A549 (cell line): ENCODE measurements at regions not wholly inside any gene's neighbourhood (a gene's known extent, or its start where the extent isn't known, plus 50 kb on each side); places are given as distances from the start of the nearest gene placed in this dataset.

Experiments used
- BHLHE40 ChIP-seq: IDR thresholded peaks from 2 replicates; pipeline ENCODE4 v1.6.1; 2012; ENCODE audit warnings: low read depth, low read length, inconsistent platforms
- CHD2 ChIP-seq: fragments of 150-350 bp; IDR thresholded peaks from 2 replicates; pipeline ENCODE4 v1.6.1; 2014; ENCODE audit warnings: low read length; ENCODE audit not compliant: partially characterized antibody
- EHMT2 ChIP-seq: fragments of 200-600 bp; sonication (generic); IDR thresholded peaks from 2 replicates; pipeline ENCODE4 v1.6.1; 2016; ENCODE audit warnings: antibody characterized with exemption, low read depth, mild to moderate bottlenecking, moderate library complexity
- FOSL2 ChIP-seq, 2 experiments: fragments of 450-650 bp in 1 of 2; fragments of >200 bp in 1 of 2; sonication (Bioruptor Twin) in 1 of 2; formaldehyde crosslinking; IDR thresholded peaks; 2 replicates each; pipeline versions ENCODE4 v1.5.0 to v1.6.1; 2016 to 2020; ENCODE audit warnings: mild to moderate bottlenecking in 1 of 2, moderate library complexity in 1 of 2
- HOXB13 ChIP-seq: fragments of 250-450 bp; sonication (Bioruptor Pico); IDR thresholded peaks from 2 replicates; pipeline ENCODE4 v1.5.0; 2020; ENCODE audit warnings: low read depth, mild to moderate bottlenecking, moderate library complexity
- JUN ChIP-seq, 2 experiments: fragments of >200 bp; sonication (Bioruptor Twin); formaldehyde crosslinking; IDR thresholded peaks; 2 replicates in 1 of 2; 3 replicates in 1 of 2; pipeline ENCODE4 v1.6.1; 2016 to 2017
- MAZ ChIP-seq: fragments of 150-350 bp; IDR thresholded peaks from 2 replicates; pipeline ENCODE4 v1.6.1; 2014; ENCODE audit warnings: antibody characterized with exemption, low read depth, low read length, borderline replicate concordance
- NFE2L2 ChIP-seq: fragments of 150-350 bp; conservative IDR thresholded peaks from 2 replicates; pipeline ENCODE4 v1.6.1; 2014; ENCODE audit warnings: low read length
- RAD21 ChIP-seq, 2 experiments: fragments of >200 bp in 1 of 2; sonication (Bioruptor Twin) in 1 of 2; formaldehyde crosslinking in 1 of 2; IDR thresholded peaks in 1 of 2; conservative IDR thresholded peaks in 1 of 2; 2 replicates in 1 of 2; 3 replicates in 1 of 2; pipeline ENCODE4 v1.6.1; 2012 to 2018; ENCODE audit warnings: inconsistent platforms in 1 of 2
- RARB ChIP-seq: fragments of 250-450 bp; sonication (Bioruptor Pico); IDR thresholded peaks from 2 replicates; pipeline ENCODE4 v1.8.0; 2021; ENCODE audit warnings: mild to moderate bottlenecking, moderate library complexity
- RCOR1 ChIP-seq: fragments of 150-350 bp; IDR thresholded peaks from 2 replicates; pipeline ENCODE4 v1.6.1; 2014; ENCODE audit warnings: antibody characterized with exemption, low read length, low read depth
- RNF2 ChIP-seq: fragments of 200-600 bp; sonication (generic); IDR thresholded peaks from 2 replicates; pipeline ENCODE4 v1.6.1; 2016; ENCODE audit warnings: low read depth, mild to moderate bottlenecking, antibody characterized with exemption, moderate library complexity, borderline replicate concordance
- TF ChIP-seq, protein P1 (sequence below): fragments of >200 bp; sonication (Bioruptor Twin); formaldehyde crosslinking; IDR thresholded peaks from 3 replicates; pipeline ENCODE4 v1.5.1; 2016
- TF ChIP-seq, protein P2 (sequence below): fragments of 200-600 bp; sonication (generic); IDR thresholded peaks from 2 replicates; pipeline ENCODE4 v1.6.1; 2016; ENCODE audit warnings: antibody characterized with exemption, mild to moderate bottlenecking, moderate library complexity

DNA sequence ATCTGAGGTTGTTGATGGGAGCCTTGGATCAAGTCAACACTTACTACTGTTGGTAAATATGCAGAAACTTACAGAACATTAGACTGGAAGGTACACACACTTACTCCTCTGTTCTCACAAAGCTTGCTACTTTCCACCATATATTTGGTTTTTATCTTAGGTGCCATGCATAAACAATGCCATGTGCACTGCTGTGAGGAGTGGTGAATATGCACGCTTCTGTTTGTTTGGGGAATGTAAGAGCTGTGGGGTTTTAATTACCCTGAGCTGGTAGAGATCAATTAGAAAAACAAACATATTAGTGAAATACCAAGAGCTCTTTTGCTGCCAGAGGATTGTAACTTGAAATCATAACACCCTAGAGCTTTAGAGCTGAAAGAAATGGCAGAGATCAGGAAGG lies 79.8 kb upstream of the ARID5B start:
- TF ChIP-seq EHMT2 (no peak), FOSL2 (IDR thresholded peaks at IDR 0.05) (no peak), FOSL2 (CRISPR knock-in tag; IDR thresholded peaks at IDR 0.05) (no peak), RARB (CRISPR knock-in tag) (no peak), CHD2 (no peak), RAD21 (conservative IDR thresholded peaks at IDR 0.05 in 1 of 2, IDR thresholded peaks at IDR 0.05 in 1 of 2) (no peak), BHLHE40 (no peak), NFE2L2 (no peak), RNF2 (no peak), JUN (IDR thresholded peaks at IDR 0.05) (no peak), RCOR1 (no peak), MAZ (no peak), HOXB13 (CRISPR knock-in tag) (no peak)
- TF ChIP-seq, protein P1, sequence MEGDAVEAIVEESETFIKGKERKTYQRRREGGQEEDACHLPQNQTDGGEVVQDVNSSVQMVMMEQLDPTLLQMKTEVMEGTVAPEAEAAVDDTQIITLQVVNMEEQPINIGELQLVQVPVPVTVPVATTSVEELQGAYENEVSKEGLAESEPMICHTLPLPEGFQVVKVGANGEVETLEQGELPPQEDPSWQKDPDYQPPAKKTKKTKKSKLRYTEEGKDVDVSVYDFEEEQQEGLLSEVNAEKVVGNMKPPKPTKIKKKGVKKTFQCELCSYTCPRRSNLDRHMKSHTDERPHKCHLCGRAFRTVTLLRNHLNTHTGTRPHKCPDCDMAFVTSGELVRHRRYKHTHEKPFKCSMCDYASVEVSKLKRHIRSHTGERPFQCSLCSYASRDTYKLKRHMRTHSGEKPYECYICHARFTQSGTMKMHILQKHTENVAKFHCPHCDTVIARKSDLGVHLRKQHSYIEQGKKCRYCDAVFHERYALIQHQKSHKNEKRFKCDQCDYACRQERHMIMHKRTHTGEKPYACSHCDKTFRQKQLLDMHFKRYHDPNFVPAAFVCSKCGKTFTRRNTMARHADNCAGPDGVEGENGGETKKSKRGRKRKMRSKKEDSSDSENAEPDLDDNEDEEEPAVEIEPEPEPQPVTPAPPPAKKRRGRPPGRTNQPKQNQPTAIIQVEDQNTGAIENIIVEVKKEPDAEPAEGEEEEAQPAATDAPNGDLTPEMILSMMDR = no peak
- TF ChIP-seq, protein P2, sequence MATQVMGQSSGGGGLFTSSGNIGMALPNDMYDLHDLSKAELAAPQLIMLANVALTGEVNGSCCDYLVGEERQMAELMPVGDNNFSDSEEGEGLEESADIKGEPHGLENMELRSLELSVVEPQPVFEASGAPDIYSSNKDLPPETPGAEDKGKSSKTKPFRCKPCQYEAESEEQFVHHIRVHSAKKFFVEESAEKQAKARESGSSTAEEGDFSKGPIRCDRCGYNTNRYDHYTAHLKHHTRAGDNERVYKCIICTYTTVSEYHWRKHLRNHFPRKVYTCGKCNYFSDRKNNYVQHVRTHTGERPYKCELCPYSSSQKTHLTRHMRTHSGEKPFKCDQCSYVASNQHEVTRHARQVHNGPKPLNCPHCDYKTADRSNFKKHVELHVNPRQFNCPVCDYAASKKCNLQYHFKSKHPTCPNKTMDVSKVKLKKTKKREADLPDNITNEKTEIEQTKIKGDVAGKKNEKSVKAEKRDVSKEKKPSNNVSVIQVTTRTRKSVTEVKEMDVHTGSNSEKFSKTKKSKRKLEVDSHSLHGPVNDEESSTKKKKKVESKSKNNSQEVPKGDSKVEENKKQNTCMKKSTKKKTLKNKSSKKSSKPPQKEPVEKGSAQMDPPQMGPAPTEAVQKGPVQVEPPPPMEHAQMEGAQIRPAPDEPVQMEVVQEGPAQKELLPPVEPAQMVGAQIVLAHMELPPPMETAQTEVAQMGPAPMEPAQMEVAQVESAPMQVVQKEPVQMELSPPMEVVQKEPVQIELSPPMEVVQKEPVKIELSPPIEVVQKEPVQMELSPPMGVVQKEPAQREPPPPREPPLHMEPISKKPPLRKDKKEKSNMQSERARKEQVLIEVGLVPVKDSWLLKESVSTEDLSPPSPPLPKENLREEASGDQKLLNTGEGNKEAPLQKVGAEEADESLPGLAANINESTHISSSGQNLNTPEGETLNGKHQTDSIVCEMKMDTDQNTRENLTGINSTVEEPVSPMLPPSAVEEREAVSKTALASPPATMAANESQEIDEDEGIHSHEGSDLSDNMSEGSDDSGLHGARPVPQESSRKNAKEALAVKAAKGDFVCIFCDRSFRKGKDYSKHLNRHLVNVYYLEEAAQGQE = no peak
